DMS 273 (cell line): ENCODE measurements at regions not wholly inside any gene's neighbourhood (a gene's known extent, or its start where the extent isn't known, plus 50 kb on each side); places are given as distances from the start of the nearest gene placed in this dataset.
A peak's percentile ranks its signal among the peaks of the same experiment; 100 is the strongest.

Experiments used
- DNase-seq: peaks from one replicate; lab custom pipeline; 2025; ENCODE audit not compliant: unreplicated experiment; lab: John Stamatoyannopoulos, UW

GRCh38 chr20:48066851-48067250 is 281.6 kb upstream of the SULF2 start:
- DNase-seq, result peak; percentile 8

GRCh38 chr20:48066246-48066645 is 281.0 kb upstream of the SULF2 start:
- DNase-seq, result no peak

GRCh38 chr20:48065833-48066232 is 280.6 kb upstream of the SULF2 start:
- no peak for DNase-seq

GRCh38 chr20:48064929-48065328 is 279.6 kb upstream of the SULF2 start:
- no peak for DNase-seq

GRCh38 chr20:48060841-48061720 is 275.8 kb upstream of the SULF2 start:
- DNase-seq, result no peak

- DNase-seq, result no peak
Observed at GRCh38 chr20:48058611-48059559, 273.6 kb upstream of the SULF2 start.

GRCh38 chr20:48057739-48058138 is 272.5 kb upstream of the SULF2 start:
- DNase-seq, result no peak

GRCh38 chr20:48057251-48057650 is 272.0 kb upstream of the SULF2 start:
- no peak for DNase-seq

GRCh38 chr20:48056218-48056617 is 270.9 kb upstream of the SULF2 start:
- DNase-seq, result no peak

- DNase-seq, result no peak
Observed at GRCh38 chr20:48054051-48054450, 268.8 kb upstream of the SULF2 start.

GRCh38 chr20:48052475-48052835 is 267.2 kb upstream of the SULF2 start:
- DNase-seq, result no peak

- peak; percentile 49 for DNase-seq
Observed at GRCh38 chr20:48051794-48052474, 266.7 kb upstream of the SULF2 start.

- no peak for DNase-seq
Observed at GRCh38 chr20:48049641-48050040, 264.4 kb upstream of the SULF2 start.

GRCh38 chr20:48049171-48049570 is 263.9 kb upstream of the SULF2 start:
- no peak for DNase-seq

- DNase-seq, result no peak
Observed at GRCh38 chr20:48047447-48047846, 262.2 kb upstream of the SULF2 start.

GRCh38 chr20:48042628-48043027 is 257.3 kb upstream of the SULF2 start:
- no peak for DNase-seq

- DNase-seq, result no peak
Observed at GRCh38 chr20:48041078-48041780, 255.9 kb upstream of the SULF2 start.

GRCh38 chr20:48040491-48040890 is 255.2 kb upstream of the SULF2 start:
- DNase-seq, result no peak

- DNase-seq, result no peak
Observed at GRCh38 chr20:48040051-48040450, 254.8 kb upstream of the SULF2 start.

- DNase-seq, result no peak
Observed at GRCh38 chr20:48039514-48039913, 254.2 kb upstream of the SULF2 start.

- no peak for DNase-seq
Observed at GRCh38 chr20:48038713-48039112, 253.4 kb upstream of the SULF2 start.
